Testis (tissue), 2 donors: ENCODE measurements at regions not wholly inside any gene's neighbourhood (a gene's known extent, or its start where the extent isn't known, plus 50 kb on each side); places are given as distances from the start of the nearest gene placed in this dataset.
"Not testable (repeated sequence)": the region's sequence is repeated elsewhere in the genome, so short reads cannot be mapped to it uniquely, and the experiment has no call there.

ENCODE experiments used
- DNase-seq: peaks from one replicate; pipeline ENCODE4 v3.0.0-alpha.2; 2019
- H3K27ac ChIP-seq, 2 donors: fragments of 200-600 bp; sonication (generic); one replicate each; pipeline ENCODE4 v1.5.1; 2019
- H3K27me3 ChIP-seq: fragments of 200-600 bp; sonication (generic); one replicate; pipeline ENCODE4 v1.5.1; 2019
- H3K36me3 ChIP-seq: fragments of 200-600 bp; sonication (generic); one replicate; pipeline ENCODE4 v1.5.1; 2017; ENCODE audit warnings: low read depth; ENCODE audit errors: missing control alignments
- H3K4me1 ChIP-seq: fragments of 200-600 bp; sonication (generic); one replicate; pipeline ENCODE4 v1.5.1; 2019
- H3K4me3 ChIP-seq, 2 donors: fragments of 200-600 bp; sonication (generic); one replicate each; pipeline ENCODE4 v1.5.1; 2017 to 2019
- H3K9me3 ChIP-seq: fragments of 200-600 bp; sonication (generic); one replicate; pipeline ENCODE4 v1.5.1; 2017
- CTCF ChIP-seq, 3 experiments: fragments of 450-650 bp in 2 of 3; fragments of 200-600 bp in 1 of 3; sonication (generic) in 1 of 3; IDR thresholded peaks; one replicate each; pipeline ENCODE4 v1.5.1; 2016 to 2019; ENCODE audit warnings: antibody characterized with exemption in 3 of 3, mild to moderate bottlenecking in 2 of 3, moderate library complexity in 1 of 3
- POLR2A ChIP-seq: fragments of 450-650 bp; IDR thresholded peaks from one replicate; pipeline ENCODE4 v1.6.1; 2017; ENCODE audit warnings: antibody characterized with exemption, mild to moderate bottlenecking, moderate library complexity
- WGBS, 2 donors: methylation state at CpG; one replicate each; pipeline ENCODE4 v1.1.5; 2018; 5-methylcytosine and 5-hydroxymethylcytosine counted together
- intact Hi-C: fragments of 100-400 bp; cut with DNase I; formaldehyde crosslinking; loops from one replicate; pipeline ENCODE4 v1.15.1; 2023; ENCODE audit warnings: low total_unique reads

GRCh38 chr13:102538938-102539337 lies 57.8 kb upstream of the TPP2 start:
- Histone ChIP-seq H3K9me3 (no peaks in the 10 kb centered on the region), H3K36me3 (no peaks in the 10 kb centered on the region), H3K4me3 (no peak overlapping the region), H3K4me1 (no peaks in the 10 kb centered on the region), H3K27ac (no peak overlapping the region), H3K27me3 (no peaks in the 10 kb centered on the region)
- intact Hi-C loops = no loop called here
- WGBS, 2 donors = 89 to 92% methylated on average over 3 of the region's 3 CpGs
- no peak for DNase-seq
- TF ChIP-seq POLR2A (no peak), CTCF (IDR thresholded peaks at IDR 0.05) (no peak)

- intact Hi-C loops = no loop called here
- Histone ChIP-seq H3K36me3 (no peaks in the 10 kb centered on the region), H3K9me3 (no peaks in the 10 kb centered on the region), H3K27me3 (no peaks in the 10 kb centered on the region), H3K27ac (no peak overlapping the region), H3K4me3 (no peak overlapping the region), H3K4me1 (no peaks in the 10 kb centered on the region)
- DNase-seq = no peak
- 68 to 71% methylated on average over 8 of the region's 8 CpGs for WGBS, 2 donors
- TF ChIP-seq CTCF (IDR thresholded peaks at IDR 0.05) = no peak
- no peak for TF ChIP-seq POLR2A
These were observed 59.9 kb upstream of the TPP2 start for GRCh38 chr13:102536695-102537485.

- Histone ChIP-seq H3K27ac (no peak overlapping the region), H3K36me3 (no peaks in the 10 kb centered on the region), H3K9me3 (no peaks in the 10 kb centered on the region), H3K4me1 (no peaks in the 10 kb centered on the region), H3K4me3 (no peak overlapping the region), H3K27me3 (no peaks in the 10 kb centered on the region)
- WGBS, 2 donors = 78 to 85% methylated on average over 6 of the region's 6 CpGs
- no peak for DNase-seq
- no peak for TF ChIP-seq POLR2A
- no peak for TF ChIP-seq CTCF (IDR thresholded peaks at IDR 0.05)
- intact Hi-C loops = no loop called here
These were observed 60.6 kb upstream of the TPP2 start for GRCh38 chr13:102536196-102536595.

GRCh38 chr13:102530751-102531150 lies 66.0 kb upstream of the TPP2 start:
- 82 to 92% methylated on average over 2 of the region's 2 CpGs for WGBS, 2 donors
- intact Hi-C loops = no loop called here
- no peaks in the 10 kb centered on the region for H3K9me3 ChIP-seq
- DNase-seq = no peak
- no peak overlapping the region for H3K27ac ChIP-seq
- TF ChIP-seq CTCF (IDR thresholded peaks at IDR 0.05) (no peak), POLR2A (no peak)
- no peaks in the 10 kb centered on the region for H3K36me3 ChIP-seq
- no peak overlapping the region for H3K4me3 ChIP-seq
- H3K4me1 ChIP-seq = no peaks in the 10 kb centered on the region
- H3K27me3 ChIP-seq = no peaks in the 10 kb centered on the region

- intact Hi-C loops, H3K27ac ChIP-seq, H3K9me3 ChIP-seq, H3K27me3 ChIP-seq, H3K4me3 ChIP-seq, H3K4me1 ChIP-seq, H3K36me3 ChIP-seq, DNase-seq: not testable (repeated sequence)
- 69 to 92% methylated on average over 3 to 8 of the region's 8 CpGs for WGBS, 2 donors
These were observed 74.5 kb upstream of the TPP2 start for GRCh38 chr13:102522251-102522650.
